HepG2 (cell line): ENCODE measurements at regions not wholly inside any gene's neighbourhood (a gene's known extent, or its start where the extent isn't known, plus 50 kb on each side); places are given as distances from the start of the nearest gene placed in this dataset.

ENCODE experiments used
- ATAC-seq: fragments of 200-7000 bp; cut with Tn5 transposase; 3 replicates; pipeline ENCODE4 v1.9.1; 2020; ENCODE audit warnings: mild to moderate bottlenecking, moderate library complexity
- BruUV-seq: library from RNA; stranded (reverse); fragments of 400-500 nt; replicated peaks from 2 replicates; lab custom pipeline; 2021; lab: Mats Ljungman, UMichigan
- CTCF ChIA-PET: fragments of 300-600 bp; formaldehyde crosslinking; extraction: SDS; loops from one replicate; lab custom pipeline; 2021; ENCODE audit warnings: low total read pairs, inconsistent platforms, low intra/inter-chr PET ratio; lab: Yijun Ruan, JAX
- POLR2A ChIA-PET: fragments of 350-600 bp; sonication (Branson Sonifier 250); formaldehyde crosslinking; loops from one replicate; lab custom pipeline; 2020; ENCODE audit warnings: antibody characterized with exemption, inconsistent platforms; lab: Yijun Ruan, JAX
- DNase-seq: peaks from one replicate; pipeline ENCODE4 v3.0.0-alpha.2; 2015; ENCODE audit warnings: low spot score
- FAIRE-seq: peaks from 3 replicates; lab custom pipeline; 2011; peaks lifted over from hg19 to GRCh38; lab: Jason Lieb, UNC
- H2AFZ ChIP-seq: one replicate; pipeline ENCODE4 v1.6.1; 2011; ENCODE audit warnings: low read length, inconsistent platforms
- H3K27ac ChIP-seq: fragments of 300-600 bp; 3 replicates; pipeline ENCODE4 v1.8.0; 2011; ENCODE audit warnings: mixed run types, mild to moderate bottlenecking, mixed read lengths, low read length, inconsistent platforms; ENCODE audit not compliant: insufficient read depth; ENCODE audit errors: extremely low read length
- H3K27me3 ChIP-seq, 2 experiments: fragments of 200-600 bp in 1 of 2; 2 replicates in 1 of 2; 3 replicates in 1 of 2; pipeline versions ENCODE4 v1.6.0 to v1.8.0; 2011; ENCODE audit warnings: low read length in 2 of 2, mild to moderate bottlenecking in 2 of 2, moderate library complexity in 2 of 2, inconsistent platforms in 1 of 2; ENCODE audit not compliant: insufficient read depth in 2 of 2, control insufficient read depth in 1 of 2
- H3K36me3 ChIP-seq, 2 experiments: fragments of 200-600 bp in 1 of 2; replicated peaks in 1 of 2; 2 replicates in 1 of 2; 3 replicates in 1 of 2; pipeline versions ENCODE4 v1.5.1 to v1.8.0; 2011; ENCODE audit warnings: low read length in 2 of 2, inconsistent platforms in 1 of 2; ENCODE audit not compliant: insufficient read depth in 2 of 2, control insufficient read depth in 1 of 2
- H3K4me1 ChIP-seq: 2 replicates; pipeline ENCODE4 v1.5.1; 2012; ENCODE audit warnings: low read length, inconsistent platforms; ENCODE audit not compliant: insufficient read depth
- H3K4me2 ChIP-seq: 2 replicates; pipeline ENCODE4 v1.6.0; 2011; ENCODE audit warnings: low read depth, low read length, inconsistent platforms
- H3K4me3 ChIP-seq, 3 experiments: fragments of 200-600 bp in 1 of 3; sonication (generic), shearing (Covaris generic) in 1 of 3; replicated peaks in 1 of 3; 2 replicates each; pipeline ENCODE4 v1.5.1; 2011 to 2016; ENCODE audit warnings: low read length in 3 of 3, inconsistent platforms in 2 of 3, low read depth in 2 of 3, mild to moderate bottlenecking in 2 of 3, control low read depth in 1 of 3, mixed read lengths in 1 of 3; ENCODE audit not compliant: insufficient read depth in 1 of 3
- H3K79me2 ChIP-seq: one replicate; pipeline ENCODE4 v1.6.1; 2011; ENCODE audit warnings: low read length, inconsistent platforms; ENCODE audit not compliant: insufficient read depth
- H3K9ac ChIP-seq: 2 replicates; pipeline ENCODE4 v1.6.0; 2011; ENCODE audit warnings: mild to moderate bottlenecking, low read depth, low read length, inconsistent platforms; ENCODE audit not compliant: insufficient read depth
- H3K9me3 ChIP-seq: 2 replicates; pipeline ENCODE4 v1.5.1; 2012; ENCODE audit warnings: mild to moderate bottlenecking, low read length
- H4K20me1 ChIP-seq: 2 replicates; pipeline ENCODE4 v1.6.0; 2011; ENCODE audit warnings: inconsistent platforms, mild to moderate bottlenecking, low read length, moderate library complexity; ENCODE audit not compliant: insufficient read depth
- BCL6 ChIP-seq: IDR thresholded peaks from 2 replicates; pipeline ENCODE4 v1.6.1; 2016; ENCODE audit warnings: missing genetic modification reagents, missing compliant biosample characterization
- DRAP1 ChIP-seq: IDR thresholded peaks from 2 replicates; pipeline ENCODE4 v1.6.1; 2016; ENCODE audit warnings: missing genetic modification reagents, missing compliant biosample characterization
- ETS1 ChIP-seq: sonication (generic); formaldehyde crosslinking; IDR thresholded peaks from 2 replicates; pipeline ENCODE4 v1.4.0; 2020; ENCODE audit warnings: missing genetic modification reagents
- FOXA3 ChIP-seq: IDR thresholded peaks from 2 replicates; pipeline ENCODE4 v1.6.1; 2016; ENCODE audit warnings: missing genetic modification reagents, missing compliant biosample characterization
- FOXO1 ChIP-seq: sonication (generic); formaldehyde crosslinking; IDR thresholded peaks from 2 replicates; pipeline ENCODE4 v1.4.0; 2020; ENCODE audit warnings: missing genetic modification reagents
- HIVEP1 ChIP-seq: sonication (generic); formaldehyde crosslinking; IDR thresholded peaks from 2 replicates; pipeline ENCODE4 v1.4.0; 2020; ENCODE audit warnings: mild to moderate bottlenecking, missing genetic modification reagents
- HNRNPUL1 ChIP-seq: fragments of 200-400 bp; formaldehyde crosslinking; IDR thresholded peaks from 2 replicates; pipeline ENCODE4 v1.6.1; 2017; ENCODE audit warnings: low read depth, mild to moderate bottlenecking, low read length, moderate library complexity
- KDM3A ChIP-seq: IDR thresholded peaks from 2 replicates; pipeline ENCODE4 v1.6.1; 2018; ENCODE audit warnings: low read depth, missing compliant biosample characterization
- MYPOP ChIP-seq: sonication (generic); formaldehyde crosslinking; IDR thresholded peaks from 2 replicates; pipeline ENCODE4 v1.8.1; 2023; ENCODE audit warnings: mild to moderate bottlenecking, moderate library complexity, missing genetic modification reagents
- NFE2L1 ChIP-seq: sonication (generic); formaldehyde crosslinking; IDR thresholded peaks from 2 replicates; pipeline ENCODE4 v1.4.0; 2020; ENCODE audit warnings: missing genetic modification reagents, mild to moderate bottlenecking, borderline replicate concordance
- SMARCE1 ChIP-seq: fragments of 450-650 bp; IDR thresholded peaks from 2 replicates; pipeline ENCODE4 v1.6.1; 2017; ENCODE audit warnings: borderline replicate concordance
- SNAPC2 ChIP-seq: sonication (generic); formaldehyde crosslinking; IDR thresholded peaks from 2 replicates; pipeline ENCODE4 v1.8.1; 2022; ENCODE audit warnings: mild to moderate bottlenecking, missing genetic modification reagents
- SP140L ChIP-seq: sonication (generic); formaldehyde crosslinking; IDR thresholded peaks from 2 replicates; pipeline ENCODE4 v1.4.0; 2020; ENCODE audit warnings: missing genetic modification reagents, borderline replicate concordance
- SRSF1 ChIP-seq: fragments of 200-400 bp; formaldehyde crosslinking; optimal IDR thresholded peaks from 2 replicates; pipeline ENCODE3; 2017; ENCODE audit warnings: mild to moderate bottlenecking, low read depth, low read length, moderate library complexity
- SRSF4 ChIP-seq: fragments of 200-400 bp; formaldehyde crosslinking; IDR thresholded peaks from one replicate; pipeline ENCODE4 v1.6.1; 2018; ENCODE audit warnings: mild to moderate bottlenecking, low read depth, low read length, moderate library complexity; ENCODE audit not compliant: poor library complexity, severe bottlenecking
- ZFP1 ChIP-seq: IDR thresholded peaks from 2 replicates; pipeline ENCODE4 v1.6.1; 2016
- ZNF160 ChIP-seq: sonication (generic); formaldehyde crosslinking; IDR thresholded peaks from 2 replicates; pipeline ENCODE4 v1.8.0; 2022; ENCODE audit warnings: mild to moderate bottlenecking, inconsistent platforms, missing genetic modification reagents
- ZNF263 ChIP-seq: sonication (generic); formaldehyde crosslinking; IDR thresholded peaks from 2 replicates; pipeline ENCODE4 v1.4.0; 2020; ENCODE audit warnings: missing genetic modification reagents
- ZNF33A ChIP-seq: sonication (generic); formaldehyde crosslinking; IDR thresholded peaks from 2 replicates; pipeline ENCODE4 v1.5.1; 2020; ENCODE audit warnings: missing genetic modification reagents, mild to moderate bottlenecking, moderate library complexity, borderline replicate concordance
- ZNF543 ChIP-seq: sonication (generic); formaldehyde crosslinking; IDR thresholded peaks from 2 replicates; pipeline ENCODE4 v1.4.0; 2020; ENCODE audit warnings: mild to moderate bottlenecking, missing genetic modification reagents
- ZNF619 ChIP-seq: sonication (generic); formaldehyde crosslinking; IDR thresholded peaks from 2 replicates; pipeline ENCODE4 v1.4.0; 2020; ENCODE audit warnings: mild to moderate bottlenecking, missing genetic modification reagents
- WGBS: methylation state at CpG from one replicate; pipeline ENCODE4 v1.1.6; 2017; ENCODE audit warnings: low lambda C conversion rate; 5-methylcytosine and 5-hydroxymethylcytosine counted together
- in situ Hi-C: cut with HindIII; loops from 2 replicates; pipeline ENCODE4 v1.10.0; 2017; ENCODE audit warnings: low pct_unique_long_range_greater_than_20kb; ENCODE audit not compliant: extremely low pct_ligation_motif_present
- intact Hi-C: fragments of 100-400 bp; cut with micrococcal nuclease; formaldehyde crosslinking; loops from one replicate; pipeline ENCODE4 v1.10.0; 2022; ENCODE audit not compliant: unreplicated experiment
- TF ChIP-seq, protein P1 (sequence below): sonication (generic); formaldehyde crosslinking; IDR thresholded peaks from 2 replicates; pipeline ENCODE4 v1.5.0; 2020; ENCODE audit warnings: mild to moderate bottlenecking, missing genetic modification reagents

GRCh38 chr3:43171748-43172147 is 65.9 kb upstream of the POMGNT2 start (continued):
- TF ChIP-seq ZNF33A (CRISPR knock-in tag) (no peak), MYPOP (no peak), SNAPC2 (CRISPR knock-in tag) (no peak), SRSF4 (no peak), ZNF619 (CRISPR knock-in tag) (no peak), SRSF1 (no peak), ZNF263 (CRISPR knock-in tag) (no peak)
- TF ChIP-seq, protein P1, sequence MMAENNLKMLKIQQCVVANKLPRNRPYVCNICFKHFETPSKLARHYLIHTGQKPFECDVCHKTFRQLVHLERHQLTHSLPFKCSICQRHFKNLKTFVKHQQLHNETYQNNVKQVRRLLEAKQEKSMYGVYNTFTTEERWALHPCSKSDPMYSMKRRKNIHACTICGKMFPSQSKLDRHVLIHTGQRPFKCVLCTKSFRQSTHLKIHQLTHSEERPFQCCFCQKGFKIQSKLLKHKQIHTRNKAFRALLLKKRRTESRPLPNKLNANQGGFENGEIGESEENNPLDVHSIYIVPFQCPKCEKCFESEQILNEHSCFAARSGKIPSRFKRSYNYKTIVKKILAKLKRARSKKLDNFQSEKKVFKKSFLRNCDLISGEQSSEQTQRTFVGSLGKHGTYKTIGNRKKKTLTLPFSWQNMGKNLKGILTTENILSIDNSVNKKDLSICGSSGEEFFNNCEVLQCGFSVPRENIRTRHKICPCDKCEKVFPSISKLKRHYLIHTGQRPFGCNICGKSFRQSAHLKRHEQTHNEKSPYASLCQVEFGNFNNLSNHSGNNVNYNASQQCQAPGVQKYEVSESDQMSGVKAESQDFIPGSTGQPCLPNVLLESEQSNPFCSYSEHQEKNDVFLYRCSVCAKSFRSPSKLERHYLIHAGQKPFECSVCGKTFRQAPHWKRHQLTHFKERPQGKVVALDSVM: no peak
- TF ChIP-seq, all 625 proteins: peak for 0

DNA sequence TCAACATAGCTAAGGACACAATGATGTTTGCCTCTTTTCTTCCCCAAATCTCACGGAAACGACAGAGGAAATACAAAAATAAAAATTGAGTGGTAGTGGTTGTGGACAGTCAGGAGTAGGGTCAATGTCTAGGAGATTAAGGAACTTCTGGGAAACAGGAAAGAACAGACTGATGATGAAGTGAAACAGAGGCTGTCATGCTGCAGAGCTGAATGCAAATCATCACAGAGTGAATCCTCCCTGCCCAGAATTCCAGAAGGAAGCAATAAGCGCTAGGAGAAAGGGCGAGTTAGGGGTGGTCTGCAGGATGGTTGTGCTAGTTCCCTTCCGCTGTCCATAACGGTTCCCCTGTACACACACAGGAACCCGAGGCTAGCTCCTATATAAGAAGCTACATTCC is 64.7 kb upstream of the POMGNT2 start:
- H4K20me1 ChIP-seq: no peaks in the 10 kb centered on the region
- CTCF ChIA-PET: no interaction called here

More for the DNA sequence above, 64.7 kb upstream of the POMGNT2 start:
- intact Hi-C loops: no loop called here
- Histone ChIP-seq H3K79me2 (no peaks in the 10 kb centered on the region), H3K4me1 (no peaks in the 10 kb centered on the region), H3K27ac (no peak overlapping the region), H3K27me3 (peaks cover 1 to 14% of the 10 kb centered on the region in 2 experiments; a peak in 3 of 5 replicates), H3K4me3 (no peak overlapping the region), H3K4me2 (no peak overlapping the region), H3K9me3 (peaks cover 17% of the 10 kb centered on the region), H3K9ac (no peak overlapping the region), H3K36me3 (no peaks in the 10 kb centered on the region), H2AFZ (no peak overlapping the region)
- WGBS: 36% methylated on average over 7 of the region's 7 CpGs
- FAIRE-seq: no peak
- in situ Hi-C loops: no loop called here
- POLR2A ChIA-PET: no interaction called here
- BruUV-seq: no TSS peak
- DNase-seq: no peak
- no peak for ATAC-seq
- no peak for TF ChIP-seq FOXA3 (CRISPR knock-in tag)
- TF ChIP-seq ZNF160 (CRISPR knock-in tag): no peak
- no peak for TF ChIP-seq FOXO1 (CRISPR knock-in tag)
- no peak for TF ChIP-seq NFE2L1 (CRISPR knock-in tag)
- TF ChIP-seq SRSF1: no peak
- no peak for TF ChIP-seq HIVEP1 (CRISPR knock-in tag)
- TF ChIP-seq ZNF263 (CRISPR knock-in tag): no peak
- no peak for TF ChIP-seq BCL6 (CRISPR knock-in tag)
- no peak for TF ChIP-seq SMARCE1
- TF ChIP-seq DRAP1: no peak
- TF ChIP-seq KDM3A (CRISPR knock-in tag): no peak
- TF ChIP-seq ZNF543 (CRISPR knock-in tag): no peak
- TF ChIP-seq SP140L (CRISPR knock-in tag): no peak
- no peak for TF ChIP-seq HNRNPUL1
- no peak for TF ChIP-seq ZFP1 (CRISPR knock-in tag)
- no peak for TF ChIP-seq ETS1 (CRISPR knock-in tag)
